GM18508 (cell line): ENCODE measurements at regions not wholly inside any gene's neighbourhood (a gene's known extent, or its start where the extent isn't known, plus 50 kb on each side); places are given as distances from the start of the nearest gene placed in this dataset.
A peak's percentile ranks its signal among the peaks of the same experiment; 100 is the strongest.
"Not testable (repeated sequence)": the region's sequence is repeated elsewhere in the genome, so short reads cannot be mapped to it uniquely, and the experiment has no call there.

Source experiments
- ATAC-seq: cut with Tn5 transposase; IDR thresholded peaks from one replicate; pipeline ENCODE4 v1.9.1; 2021; ENCODE audit warnings: moderate number of reproducible peaks; ENCODE audit not compliant: insufficient read depth, unreplicated experiment

DNA sequence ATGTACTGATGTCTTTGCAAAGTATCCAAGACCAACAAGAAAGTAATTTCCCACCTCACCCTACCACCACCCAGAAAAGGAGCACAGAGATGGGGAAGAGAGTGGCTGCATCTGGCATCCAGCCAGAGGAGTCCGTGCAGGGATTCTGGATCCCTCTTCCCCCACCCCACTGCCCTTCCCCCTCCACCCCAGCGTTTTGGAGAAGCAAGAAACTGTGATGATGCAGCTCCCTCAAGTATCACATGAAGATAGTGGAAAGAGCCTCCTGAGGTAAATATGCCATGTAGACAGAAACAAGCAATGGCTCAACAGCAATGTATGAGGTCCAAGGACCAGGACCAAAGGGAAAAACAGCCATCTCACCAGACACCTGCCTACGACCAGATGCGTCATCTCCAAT, 153.8 kb downstream of the DEPDC1B start:
- no peak for ATAC-seq

DNA sequence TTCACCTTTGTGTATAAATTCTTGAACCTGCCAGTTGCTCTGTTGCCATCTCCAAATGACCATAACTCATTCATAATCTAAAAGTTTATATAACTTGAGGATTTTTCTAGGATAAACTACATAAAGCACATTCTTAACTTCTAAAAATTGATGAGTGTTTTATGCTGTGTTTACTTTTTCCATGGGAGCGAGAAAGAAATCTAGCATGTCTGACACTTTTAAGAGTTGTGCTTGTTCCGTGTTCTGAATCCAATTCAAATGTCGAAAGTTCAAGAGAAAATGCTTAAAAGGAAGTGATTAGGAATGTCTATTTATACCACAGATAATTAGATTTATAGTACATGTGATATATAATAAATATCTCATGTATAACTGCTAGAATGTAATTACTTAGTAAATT, 154.4 kb downstream of the DEPDC1B start:
- no peak for ATAC-seq

DNA sequence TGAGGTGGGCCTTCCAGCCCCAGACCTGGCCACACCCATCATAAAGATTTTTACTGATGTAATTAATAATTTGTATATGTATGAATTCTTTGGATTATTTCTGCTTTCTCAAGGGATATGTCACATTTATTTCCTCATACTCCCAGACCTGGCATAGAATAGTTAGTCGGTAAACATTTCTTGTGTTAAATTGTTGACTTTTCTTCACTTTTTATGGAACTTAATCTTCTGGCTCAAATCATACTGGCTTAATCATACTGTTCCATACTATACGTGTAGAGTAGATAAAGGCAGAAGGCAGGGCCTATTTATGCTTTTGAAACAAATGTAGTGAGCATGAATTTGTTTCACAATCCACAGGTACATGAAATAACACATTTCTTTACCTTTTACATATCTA, 155.8 kb downstream of the DEPDC1B start:
- no peak for ATAC-seq

DNA sequence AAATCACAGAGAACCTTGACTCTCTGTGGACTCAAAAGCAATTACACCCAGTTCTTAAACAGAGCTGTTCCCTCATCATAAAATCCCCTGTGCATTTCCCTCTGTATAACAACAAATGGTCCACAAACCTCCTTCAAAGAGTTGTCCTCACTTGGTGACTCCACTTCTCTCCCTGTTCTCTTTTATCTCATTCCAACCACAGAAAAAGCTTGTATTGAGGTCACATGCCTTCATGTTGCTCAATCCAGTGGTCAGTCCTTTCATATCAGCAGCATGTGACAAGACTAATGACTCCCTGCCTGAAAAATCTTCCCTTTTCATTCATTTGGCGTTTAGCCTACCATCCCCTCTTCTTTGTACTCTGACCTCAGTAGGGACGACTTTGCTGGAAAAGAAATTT, 158.0 kb downstream of the DEPDC1B start:
- no peak for ATAC-seq

DNA sequence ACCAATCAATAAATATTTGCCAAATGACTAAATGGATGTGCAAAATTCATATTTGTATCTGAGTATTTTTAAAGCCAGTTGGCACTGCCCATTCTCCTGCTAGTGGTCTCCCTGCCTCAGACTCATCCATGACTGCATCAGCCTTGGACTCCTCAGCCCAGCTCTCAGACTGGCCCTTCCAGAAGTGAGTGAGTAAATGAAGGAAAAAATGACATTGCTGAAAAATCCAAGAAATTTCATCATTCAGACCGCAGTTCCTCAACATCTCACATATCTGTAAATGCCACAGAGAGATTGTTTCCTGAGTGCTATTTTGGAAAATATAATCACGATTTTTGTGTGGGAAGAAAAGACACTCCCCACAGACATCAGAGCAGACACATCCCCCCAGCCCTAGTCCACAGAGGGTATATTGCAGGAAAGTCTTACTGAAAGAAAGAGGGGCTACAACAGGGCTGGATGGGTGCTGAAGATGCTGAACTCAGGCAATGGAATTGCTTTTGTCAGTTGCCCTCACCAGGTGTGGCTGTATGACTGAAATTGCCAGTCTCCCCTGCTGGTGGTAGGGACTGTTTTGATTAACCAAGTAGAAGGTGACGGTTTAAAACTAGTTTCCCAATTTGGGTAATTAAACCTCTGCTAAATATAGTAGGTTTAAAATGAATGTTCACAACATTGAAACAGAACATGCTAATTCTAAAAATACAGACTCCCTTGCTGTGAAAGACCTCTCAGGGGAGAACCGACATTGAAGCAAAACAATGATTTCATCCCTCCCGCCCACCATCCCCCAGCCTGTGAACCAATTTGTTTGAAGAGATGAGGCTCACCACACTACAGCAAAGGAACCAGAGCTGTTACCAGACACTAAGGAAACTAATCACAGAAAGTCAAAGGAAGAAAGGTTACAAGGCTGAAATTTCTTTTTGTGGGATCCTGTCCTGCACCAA, 158.8 kb downstream of the DEPDC1B start:
- ATAC-seq = peak; percentile 83

DNA sequence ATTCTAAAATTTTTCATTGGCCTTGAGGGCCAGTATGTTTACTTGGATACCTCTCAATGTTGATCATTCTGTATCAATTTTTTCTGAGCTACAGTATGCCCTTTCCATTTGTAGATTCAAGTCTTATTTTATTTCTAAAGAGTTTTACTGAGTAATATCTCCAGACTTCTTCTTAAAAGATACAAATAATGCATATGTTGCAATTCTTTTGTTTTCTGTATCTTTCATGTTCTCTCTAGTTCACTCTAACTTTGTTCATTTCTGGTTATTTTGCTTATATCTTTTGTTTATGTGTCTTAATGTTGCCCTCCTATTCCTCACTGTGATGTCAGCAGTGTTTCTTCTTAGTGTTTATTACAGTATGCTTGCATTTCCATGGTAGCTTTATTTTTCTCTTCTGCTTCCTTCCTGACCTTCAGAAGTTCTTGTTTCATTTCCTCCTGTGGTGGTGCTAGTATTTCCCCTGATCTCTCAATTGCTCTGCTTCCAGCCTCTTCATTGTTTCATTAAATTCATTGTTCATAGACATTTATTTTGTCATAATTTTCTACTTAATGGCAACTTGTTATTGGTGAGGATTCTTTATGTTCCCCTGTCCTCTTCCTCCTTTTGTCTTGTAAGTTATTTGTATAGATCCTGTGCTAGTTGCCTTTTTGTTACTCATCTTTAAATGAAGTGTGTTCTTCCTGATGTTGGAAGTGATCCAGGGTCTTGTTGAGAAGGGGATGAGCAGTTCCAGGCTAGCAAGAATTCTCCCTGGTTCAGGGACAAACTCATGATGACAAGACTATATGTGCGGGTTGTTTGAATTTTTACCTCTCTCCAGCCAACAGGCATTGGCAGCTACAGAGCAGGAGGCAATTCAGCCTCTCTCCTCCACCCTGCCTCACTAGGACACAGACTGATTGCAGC, 160.8 kb downstream of the DEPDC1B start:
- no peak for ATAC-seq

DNA sequence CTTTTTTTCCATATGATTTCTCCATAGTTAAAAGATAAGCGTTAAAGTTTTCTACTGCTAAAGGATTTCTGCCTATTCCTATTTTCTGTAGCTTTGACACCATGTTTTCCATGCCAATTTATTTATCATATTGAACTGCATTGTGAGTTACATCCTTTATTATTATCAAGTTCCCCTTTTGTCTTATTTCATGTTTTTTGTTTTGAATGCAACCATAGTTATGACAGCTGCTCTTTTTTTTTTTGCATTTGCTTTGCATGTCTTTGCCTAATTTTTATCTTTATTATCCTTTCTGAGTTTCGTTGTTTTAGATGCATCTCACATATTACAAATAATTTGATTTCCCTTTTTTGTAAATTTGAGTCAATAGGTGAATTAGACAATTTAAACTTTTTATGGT, 161.5 kb downstream of the DEPDC1B start:
- ATAC-seq = no peak

DNA sequence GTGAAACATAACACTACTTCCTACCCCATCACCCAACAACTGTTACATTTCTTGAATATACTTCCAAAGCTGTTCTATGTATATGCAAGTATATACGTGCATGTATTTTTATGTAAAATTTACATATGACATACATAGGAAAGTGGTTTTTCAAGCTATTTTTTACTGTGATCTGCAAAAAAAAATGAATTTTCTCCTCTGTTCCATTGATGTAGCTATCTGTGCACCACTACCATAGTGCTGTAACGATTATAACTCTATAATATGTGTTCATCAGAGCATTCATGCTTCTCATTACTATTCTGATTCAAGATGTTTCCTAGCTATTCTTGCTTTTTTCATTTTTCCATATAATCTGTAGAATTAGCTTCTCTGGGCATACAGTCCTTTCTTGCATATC, 164.0 kb downstream of the DEPDC1B start:
- no peak for ATAC-seq

DNA sequence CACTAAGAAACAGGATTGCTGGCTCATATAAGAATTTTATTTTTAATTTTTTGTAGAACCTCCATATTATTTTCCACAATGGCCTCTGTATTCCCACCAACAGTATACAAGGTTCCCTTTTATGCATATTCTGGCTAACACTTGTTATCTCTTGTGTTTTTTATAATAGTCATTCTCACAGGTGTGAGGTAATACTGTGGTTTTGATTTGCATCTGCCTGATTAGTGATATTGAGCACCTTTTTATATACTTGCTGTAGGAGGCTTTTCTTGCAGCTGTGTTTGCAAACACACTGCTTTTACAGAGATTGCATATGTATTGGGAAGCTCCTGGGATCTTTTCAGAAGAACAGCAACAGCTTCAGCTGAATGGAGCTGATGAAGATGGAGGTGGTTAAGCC, 164.8 kb downstream of the DEPDC1B start:
- ATAC-seq = no peak

DNA sequence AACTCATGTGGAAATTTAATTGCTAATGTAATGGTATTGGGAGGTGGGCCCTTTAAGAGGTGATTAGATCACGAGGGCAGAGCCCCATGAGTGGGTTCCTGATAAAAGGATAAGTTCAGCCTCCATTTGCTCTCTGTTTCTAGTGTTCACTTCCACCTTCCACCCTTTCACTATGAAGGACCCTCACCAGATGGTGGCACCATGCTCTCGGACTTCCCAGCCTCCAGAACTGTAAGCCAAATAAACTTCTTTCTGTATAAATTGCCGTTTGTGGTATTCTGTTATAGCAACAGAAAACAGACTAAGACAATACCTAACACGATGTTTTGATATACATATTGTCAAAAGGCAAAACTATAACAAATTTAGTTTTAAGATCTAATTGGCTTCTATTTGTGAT, 166.2 kb downstream of the DEPDC1B start:
- ATAC-seq = no peak

DNA sequence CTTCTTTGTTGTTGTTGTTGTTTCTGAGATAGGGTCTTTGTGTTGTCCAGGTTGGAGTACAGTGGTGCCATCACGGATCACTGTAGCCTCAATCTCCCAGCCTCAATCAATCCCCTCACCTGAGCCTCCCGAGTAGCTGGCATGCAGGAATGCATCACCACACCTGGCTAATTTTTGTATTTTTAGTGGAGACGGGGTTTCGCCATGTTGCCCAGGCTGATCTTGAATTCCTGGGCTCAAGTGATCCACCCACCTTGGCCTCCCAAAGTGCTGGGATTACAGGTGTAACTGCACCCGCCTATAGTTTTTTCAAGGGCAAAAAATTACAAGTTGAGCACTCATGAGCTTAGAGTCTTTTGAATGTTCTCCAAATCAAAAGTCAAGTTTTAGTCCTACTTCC, 167.2 kb downstream of the DEPDC1B start:
- not testable (repeated sequence) for ATAC-seq

DNA sequence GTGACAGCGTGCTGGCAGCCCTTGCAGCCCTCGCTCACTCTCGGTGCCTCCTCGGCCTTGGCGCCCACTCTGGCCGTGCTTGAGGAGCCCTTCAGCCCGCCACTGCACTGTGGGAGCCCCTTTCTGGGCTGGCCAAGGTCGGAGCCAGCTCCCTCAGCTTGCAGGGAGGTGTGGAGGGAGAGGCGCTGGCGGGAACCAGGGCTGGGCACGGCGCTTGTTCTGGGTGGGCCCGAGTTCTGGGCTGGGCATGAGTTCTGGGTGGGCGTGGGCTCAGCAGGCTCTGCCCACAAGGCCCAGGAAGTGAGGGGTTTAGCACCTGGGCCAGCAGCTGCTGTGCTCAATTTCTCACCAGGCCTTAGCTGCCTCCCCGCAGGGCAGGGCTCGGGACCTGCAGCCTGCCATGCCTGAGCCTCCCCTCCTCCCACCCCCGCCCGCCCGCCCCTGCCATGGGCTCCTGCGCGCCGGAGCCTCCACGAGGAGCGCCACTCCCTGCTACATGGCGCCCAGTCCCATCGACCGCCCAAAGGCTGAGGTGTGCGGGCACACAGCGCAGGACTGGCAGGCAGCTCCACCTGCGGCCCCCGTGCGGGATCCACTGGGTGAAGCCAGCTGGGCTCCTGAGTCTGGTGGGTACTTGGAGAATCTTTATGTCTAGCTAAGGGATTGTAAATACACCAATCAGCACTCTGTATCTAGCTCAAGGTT, 169.7 kb downstream of the DEPDC1B start:
- not testable (repeated sequence) for ATAC-seq

DNA sequence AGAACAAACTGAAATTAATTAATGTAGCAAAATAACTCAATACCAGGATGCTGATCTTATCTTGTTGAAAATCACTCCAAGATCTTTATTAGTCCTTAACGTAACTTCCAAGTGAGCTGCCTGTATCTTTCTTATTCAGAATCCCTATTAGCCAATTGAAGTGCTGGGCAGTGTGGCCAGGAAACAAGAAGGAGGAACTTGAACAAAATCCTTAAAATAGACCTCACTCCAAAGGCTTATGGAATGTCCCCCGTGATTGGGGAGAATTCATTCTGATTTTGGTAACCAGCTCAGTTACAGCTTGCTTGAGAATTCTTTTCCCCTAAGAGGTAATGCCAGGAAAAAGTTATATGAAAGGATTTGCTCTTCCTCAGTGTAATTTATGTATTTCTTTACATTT, 171.0 kb downstream of the DEPDC1B start:
- ATAC-seq = no peak

DNA sequence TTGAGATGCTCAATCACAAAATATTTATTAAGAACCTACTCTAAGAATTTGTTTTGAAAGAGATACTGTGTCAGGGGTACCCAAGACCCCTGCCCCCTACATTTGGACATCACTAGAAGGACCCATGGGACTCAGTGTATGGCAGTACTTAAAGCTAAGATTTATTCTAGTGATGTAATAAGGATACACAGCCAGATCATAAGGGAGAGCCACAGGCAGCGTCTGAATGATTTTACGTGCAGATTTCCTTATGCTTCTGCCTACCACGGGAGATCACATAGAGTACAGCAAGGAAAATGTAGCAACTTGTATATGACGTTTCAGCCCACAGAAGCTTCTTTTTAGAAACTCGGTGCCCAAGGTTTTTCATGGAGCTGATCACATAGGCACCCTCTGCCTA, 172.9 kb downstream of the DEPDC1B start:
- no peak for ATAC-seq

DNA sequence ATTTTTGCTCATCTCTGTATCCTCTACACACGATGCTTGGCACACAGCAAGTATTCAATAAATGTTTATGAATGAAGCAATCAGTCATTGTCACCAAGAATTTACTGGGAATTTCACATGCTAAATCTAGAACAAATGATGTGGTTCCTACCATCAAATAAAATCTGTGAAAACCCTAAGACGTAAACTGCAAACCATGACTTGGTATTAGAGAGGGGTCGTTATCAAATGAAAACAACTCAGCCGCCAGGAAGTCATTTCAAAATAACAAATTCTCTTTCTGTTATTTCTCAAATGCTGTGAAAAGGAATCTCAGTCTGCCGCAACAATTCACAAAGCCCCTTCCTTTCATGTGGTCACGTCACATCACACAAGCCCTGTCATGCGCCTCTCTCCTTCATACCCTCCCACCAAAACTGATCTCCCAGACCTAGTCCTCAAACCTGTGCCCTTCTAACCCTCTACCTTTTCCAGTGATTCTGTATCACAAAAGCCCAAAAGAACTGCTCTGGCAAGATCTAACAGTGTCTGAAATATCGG, 173.6 kb downstream of the DEPDC1B start:
- no peak for ATAC-seq

DNA sequence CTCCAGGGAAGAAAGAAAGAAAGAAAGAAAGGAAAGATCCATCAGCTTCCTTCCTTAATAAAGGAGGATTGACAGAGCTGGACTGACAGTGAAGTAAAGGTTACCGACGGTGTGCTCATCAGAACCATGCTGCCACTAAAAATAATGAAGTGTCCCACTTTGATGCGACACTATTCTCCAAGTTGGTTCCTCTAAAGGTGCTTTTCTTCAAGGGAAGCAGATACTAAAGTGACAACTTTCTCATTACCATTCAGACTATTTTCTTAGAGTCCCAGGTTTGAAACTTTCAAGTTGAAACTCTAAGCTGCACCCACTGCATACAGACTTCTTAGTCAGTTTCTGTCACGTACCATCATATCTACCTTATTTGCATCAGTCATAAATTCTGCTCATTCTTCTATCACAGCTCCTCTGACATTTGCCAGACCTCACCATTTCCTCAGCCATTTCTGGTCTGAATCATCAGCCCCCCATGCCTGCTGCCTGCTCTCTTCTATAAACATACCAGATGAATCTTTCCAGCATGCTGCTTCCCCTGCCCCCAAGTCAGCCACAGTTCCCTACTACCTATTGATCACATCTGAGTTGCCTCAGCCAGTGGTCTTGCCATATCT, 177.6 kb downstream of the DEPDC1B start:
- peak; percentile 71 for ATAC-seq

DNA sequence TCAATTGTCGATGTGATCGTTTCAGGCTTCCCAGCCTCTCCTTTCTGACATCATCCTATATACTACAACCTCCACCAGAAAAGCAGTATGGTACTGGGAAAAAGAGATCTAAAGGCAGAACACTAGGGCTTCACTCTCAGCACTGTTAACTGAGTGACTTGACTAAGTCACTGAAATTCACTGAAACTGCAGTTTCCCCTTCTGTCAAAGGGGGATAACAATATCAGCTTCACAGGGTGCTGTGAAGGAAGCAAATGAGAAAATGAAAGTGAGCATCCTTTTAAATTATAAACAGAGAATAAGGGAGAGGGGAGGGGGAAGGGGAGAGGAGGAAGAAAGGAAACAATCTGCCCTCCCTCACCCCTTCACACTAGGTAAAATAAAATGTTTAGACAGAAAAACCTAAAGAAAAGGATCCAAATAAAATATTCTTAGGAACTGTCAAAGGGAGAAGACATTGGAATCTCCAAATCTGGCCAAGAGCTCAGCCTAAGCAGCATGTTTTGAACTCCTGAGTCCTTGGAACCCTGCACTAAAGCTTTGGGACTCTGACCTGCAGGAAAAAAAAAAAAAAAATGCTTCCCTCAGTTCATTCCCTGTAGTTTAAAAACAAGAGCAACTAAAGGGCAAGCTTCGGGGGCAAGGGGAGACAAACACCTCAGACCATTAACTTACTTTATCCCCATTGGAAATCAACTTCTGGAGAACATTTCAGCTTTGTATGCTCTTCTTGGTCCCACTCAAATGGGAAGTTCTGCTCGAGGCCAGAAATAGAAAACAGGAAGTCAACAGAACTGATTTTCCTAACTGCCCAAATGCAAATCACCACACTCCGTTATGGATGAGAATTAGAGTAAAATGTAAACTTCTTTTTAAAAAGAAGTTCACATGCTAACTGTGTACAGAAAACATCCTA, 178.3 kb downstream of the DEPDC1B start:
- ATAC-seq = peak; percentile 53

DNA sequence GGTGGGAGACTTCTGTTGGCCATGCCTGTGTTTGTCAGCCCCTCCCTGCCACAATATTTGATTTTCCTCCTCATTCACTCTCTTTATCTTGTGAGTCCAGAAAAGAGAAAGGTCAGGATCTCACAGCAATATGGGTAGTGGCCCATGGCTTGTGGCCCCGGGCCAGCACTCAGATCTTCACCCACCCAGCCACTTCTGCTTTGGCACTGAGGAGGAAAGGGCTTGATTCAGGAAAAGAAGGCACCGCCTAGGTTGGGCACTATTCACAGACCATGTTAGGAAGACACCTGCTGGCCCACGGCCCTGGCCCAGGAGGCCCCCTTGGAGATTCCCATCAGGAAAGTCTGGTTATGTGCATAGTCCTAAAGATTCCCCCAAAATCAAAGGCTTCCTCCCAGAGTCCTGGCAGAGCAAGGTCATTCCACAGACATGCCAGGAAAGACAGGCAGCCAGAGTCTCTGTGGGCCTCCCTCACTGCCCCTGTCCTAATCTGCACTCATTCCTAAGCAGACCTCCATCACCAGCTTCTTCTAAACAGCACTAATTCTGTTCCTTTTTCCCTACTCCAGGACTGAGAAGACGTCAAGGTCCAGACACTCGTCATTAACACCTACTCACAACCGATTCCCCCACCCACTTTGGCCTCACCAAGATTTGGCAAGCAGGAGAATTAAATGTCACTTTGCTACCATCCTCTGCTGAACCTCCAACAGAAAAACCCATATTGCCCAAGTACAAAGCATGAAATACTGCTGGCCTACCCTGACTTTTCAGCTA, 179.3 kb downstream of the DEPDC1B start:
- no peak for ATAC-seq
